LNCaP clone FGC (cell line): ENCODE measurements at regions not wholly inside any gene's neighbourhood (a gene's known extent, or its start where the extent isn't known, plus 50 kb on each side); places are given as distances from the start of the nearest gene placed in this dataset.
"Not testable (repeated sequence)": the region's sequence is repeated elsewhere in the genome, so short reads cannot be mapped to it uniquely, and the experiment has no call there.

Experiments
- DNase-seq: peaks from one replicate; pipeline ENCODE4 v3.0.0-alpha.2; 2011; ENCODE audit warnings: low read depth
- H3K4me3 ChIP-seq: 2 replicates; pipeline ENCODE4 v1.5.1; 2011; ENCODE audit warnings: mild to moderate bottlenecking, low read depth, low read length, control low read depth
- CTCF ChIP-seq: IDR thresholded peaks from 2 replicates; pipeline ENCODE4 v1.5.1; 2012; ENCODE audit warnings: mild to moderate bottlenecking; ENCODE audit not compliant: control insufficient read depth, insufficient read depth; ENCODE audit errors: extremely low read depth

- H3K4me3 ChIP-seq, result no peak overlapping the region
- no peak for DNase-seq
- TF ChIP-seq CTCF, result no peak
Observed at GRCh38 chr11:116052603-116053547, 548.7 kb upstream of the CADM1 start.

GRCh38 chr11:116051494-116051893, 547.3 kb upstream of the CADM1 start:
- no peak for TF ChIP-seq CTCF
- no peak overlapping the region for H3K4me3 ChIP-seq
- DNase-seq, result no peak

GRCh38 chr11:116049383-116049782, 545.2 kb upstream of the CADM1 start:
- no peak for TF ChIP-seq CTCF
- no peak for DNase-seq
- H3K4me3 ChIP-seq, result no peak overlapping the region

GRCh38 chr11:116046127-116046526, 541.9 kb upstream of the CADM1 start:
- TF ChIP-seq CTCF, result no peak
- no peak overlapping the region for H3K4me3 ChIP-seq
- no peak for DNase-seq

GRCh38 chr11:116044941-116045340, 540.7 kb upstream of the CADM1 start:
- TF ChIP-seq CTCF, result no peak
- DNase-seq, result no peak
- no peak overlapping the region for H3K4me3 ChIP-seq

GRCh38 chr11:116044520-116044919, 540.3 kb upstream of the CADM1 start:
- H3K4me3 ChIP-seq, result no peak overlapping the region
- no peak for DNase-seq
- TF ChIP-seq CTCF, result no peak

- no peak overlapping the region for H3K4me3 ChIP-seq
- no peak for DNase-seq
- TF ChIP-seq CTCF, result no peak
Observed at GRCh38 chr11:116043857-116044256, 539.6 kb upstream of the CADM1 start.

- H3K4me3 ChIP-seq, DNase-seq: not testable (repeated sequence)
Observed at GRCh38 chr11:116043059-116043458, 538.8 kb upstream of the CADM1 start.
